Cardiac muscle cell (in vitro differentiated cells and primary cell): ENCODE measurements at regions not wholly inside any gene's neighbourhood (a gene's known extent, or its start where the extent isn't known, plus 50 kb on each side); places are given as distances from the start of the nearest gene placed in this dataset.

ENCODE experiments used
- DNase-seq, 2 donors: peaks; one replicate each; pipeline versions ENCODE4 v3.0.0 to v3.0.0-alpha.2; 2010 to 2017; ENCODE audit warnings: low read depth in 1 of 2, low spot score in 1 of 2
- H3K27ac ChIP-seq: fragments of 200-600 bp; sonication (generic); 2 replicates; pipeline ENCODE4 v1.5.1; 2016
- H3K27me3 ChIP-seq: fragments of 200-600 bp; sonication (generic); 2 replicates; pipeline ENCODE4 v1.6.0; 2016; ENCODE audit warnings: control low read depth
- H3K36me3 ChIP-seq: fragments of 200-600 bp; sonication (generic); 2 replicates; pipeline ENCODE4 v1.5.1; 2016; ENCODE audit warnings: control low read depth
- H3K4me1 ChIP-seq: fragments of 200-600 bp; sonication (generic); 2 replicates; pipeline ENCODE4 v1.8.1; 2017; ENCODE audit warnings: low read depth, mild to moderate bottlenecking, mixed run types
- H3K4me3 ChIP-seq: fragments of 200-600 bp; sonication (generic); 2 replicates; pipeline ENCODE4 v1.5.1; 2016; ENCODE audit warnings: mild to moderate bottlenecking
- H3K9me3 ChIP-seq: fragments of 200-600 bp; sonication (generic); 2 replicates; pipeline ENCODE4 v1.5.1; 2017; ENCODE audit warnings: low read depth, mild to moderate bottlenecking, control low read depth
- TF ChIP-seq, protein P1 (sequence below): IDR thresholded peaks from 2 replicates; pipeline ENCODE4 v1.5.1; 2012; ENCODE audit warnings: low read depth, mild to moderate bottlenecking, low read length

GRCh38 chr2:53583583-53583982 lies 184.0 kb upstream of the CHAC2 start:
- Histone ChIP-seq H3K4me3 (no peak overlapping the region), H3K4me1 (peaks cover 4% of the 10 kb centered on the region), H3K9me3 (no peaks in the 10 kb centered on the region), H3K27ac (no peak overlapping the region), H3K36me3 (no peaks in the 10 kb centered on the region), H3K27me3 (no peaks in the 10 kb centered on the region)
- DNase-seq: no peak
- TF ChIP-seq, protein P1, sequence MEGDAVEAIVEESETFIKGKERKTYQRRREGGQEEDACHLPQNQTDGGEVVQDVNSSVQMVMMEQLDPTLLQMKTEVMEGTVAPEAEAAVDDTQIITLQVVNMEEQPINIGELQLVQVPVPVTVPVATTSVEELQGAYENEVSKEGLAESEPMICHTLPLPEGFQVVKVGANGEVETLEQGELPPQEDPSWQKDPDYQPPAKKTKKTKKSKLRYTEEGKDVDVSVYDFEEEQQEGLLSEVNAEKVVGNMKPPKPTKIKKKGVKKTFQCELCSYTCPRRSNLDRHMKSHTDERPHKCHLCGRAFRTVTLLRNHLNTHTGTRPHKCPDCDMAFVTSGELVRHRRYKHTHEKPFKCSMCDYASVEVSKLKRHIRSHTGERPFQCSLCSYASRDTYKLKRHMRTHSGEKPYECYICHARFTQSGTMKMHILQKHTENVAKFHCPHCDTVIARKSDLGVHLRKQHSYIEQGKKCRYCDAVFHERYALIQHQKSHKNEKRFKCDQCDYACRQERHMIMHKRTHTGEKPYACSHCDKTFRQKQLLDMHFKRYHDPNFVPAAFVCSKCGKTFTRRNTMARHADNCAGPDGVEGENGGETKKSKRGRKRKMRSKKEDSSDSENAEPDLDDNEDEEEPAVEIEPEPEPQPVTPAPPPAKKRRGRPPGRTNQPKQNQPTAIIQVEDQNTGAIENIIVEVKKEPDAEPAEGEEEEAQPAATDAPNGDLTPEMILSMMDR: no peak

DNA sequence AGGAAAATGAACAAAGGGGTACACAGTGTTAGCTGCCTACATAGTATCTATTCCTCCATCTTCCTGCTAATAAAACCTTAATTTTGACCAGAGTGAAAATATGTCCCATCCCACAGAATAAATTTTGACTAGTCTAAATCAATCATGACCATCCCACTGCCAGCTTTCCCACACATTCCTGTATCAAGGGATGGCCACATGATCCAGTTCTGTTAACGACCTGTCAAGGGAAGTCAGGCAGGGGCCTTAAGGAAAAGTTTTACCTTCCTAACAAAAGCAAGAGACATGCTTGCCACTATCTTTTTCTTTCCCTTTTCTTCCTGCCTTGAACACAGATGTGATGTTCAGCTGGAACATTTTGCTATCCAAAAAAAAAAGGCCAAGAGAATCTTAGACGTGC lies 185.0 kb upstream of the CHAC2 start:
- no peaks in the 10 kb centered on the region for H3K9me3 ChIP-seq
- peaks cover 4% of the 10 kb centered on the region for H3K4me1 ChIP-seq
- no peaks in the 10 kb centered on the region for H3K27me3 ChIP-seq
- peak in 1 of 2 donors; percentile 5 for DNase-seq
- no peaks in the 10 kb centered on the region for H3K36me3 ChIP-seq
- TF ChIP-seq, protein P1: no peak
- H3K27ac ChIP-seq: no peak overlapping the region
- H3K4me3 ChIP-seq: no peak overlapping the region

GRCh38 chr2:53576166-53576565 lies 191.4 kb upstream of the CHAC2 start:
- TF ChIP-seq, protein P1: no peak
- Histone ChIP-seq H3K9me3 (no peaks in the 10 kb centered on the region), H3K36me3 (no peaks in the 10 kb centered on the region), H3K27me3 (no peaks in the 10 kb centered on the region), H3K4me1 (peaks cover 8% of the 10 kb centered on the region), H3K27ac (no peak overlapping the region), H3K4me3 (no peak overlapping the region)
- peak in 1 of 2 donors; percentile 14 for DNase-seq

- no peak overlapping the region for H3K4me3 ChIP-seq
- no peak for DNase-seq
- no peak overlapping the region for H3K27ac ChIP-seq
- no peaks in the 10 kb centered on the region for H3K9me3 ChIP-seq
- H3K36me3 ChIP-seq: no peaks in the 10 kb centered on the region
- no peaks in the 10 kb centered on the region for H3K27me3 ChIP-seq
- H3K4me1 ChIP-seq: peaks cover 8% of the 10 kb centered on the region
- TF ChIP-seq, protein P1: no peak
Observed at GRCh38 chr2:53575721-53576124, 191.9 kb upstream of the CHAC2 start.

GRCh38 chr2:53572696-53573095 lies 194.9 kb upstream of the CHAC2 start:
- Histone ChIP-seq H3K4me3 (no peak overlapping the region), H3K9me3 (no peaks in the 10 kb centered on the region), H3K27ac (no peak overlapping the region), H3K27me3 (no peaks in the 10 kb centered on the region), H3K36me3 (no peaks in the 10 kb centered on the region), H3K4me1 (peaks cover 8% of the 10 kb centered on the region)
- TF ChIP-seq, protein P1: no peak
- no peak for DNase-seq
